GM19438 (cell line): ENCODE measurements at regions not wholly inside any gene's neighbourhood (a gene's known extent, or its start where the extent isn't known, plus 50 kb on each side); places are given as distances from the start of the nearest gene placed in this dataset.

Source experiments
- ATAC-seq: cut with Tn5 transposase; IDR thresholded peaks from one replicate; pipeline ENCODE4 v1.9.1; 2021; ENCODE audit warnings: low read depth; ENCODE audit not compliant: unreplicated experiment

DNA sequence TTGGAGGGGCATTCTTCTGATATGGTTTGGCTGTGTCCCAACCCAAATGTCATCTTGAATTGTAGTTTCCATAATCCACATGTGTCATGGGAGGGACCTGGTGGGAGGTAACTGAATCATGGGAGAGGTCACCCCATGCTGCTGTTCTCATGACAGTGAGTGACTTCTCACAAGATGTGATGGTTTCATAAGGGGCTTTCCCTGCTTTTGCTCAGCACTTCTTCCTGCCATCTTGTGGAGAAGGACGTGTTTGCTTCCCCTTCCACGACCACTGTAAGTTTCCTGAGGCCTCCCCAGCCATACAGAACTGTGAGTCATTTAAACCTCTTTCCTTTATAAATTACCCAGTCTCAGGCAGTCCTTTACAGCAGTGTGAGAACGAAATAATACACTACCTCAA, 382.4 kb downstream of the VRK1 start:
- ATAC-seq = no peak

DNA sequence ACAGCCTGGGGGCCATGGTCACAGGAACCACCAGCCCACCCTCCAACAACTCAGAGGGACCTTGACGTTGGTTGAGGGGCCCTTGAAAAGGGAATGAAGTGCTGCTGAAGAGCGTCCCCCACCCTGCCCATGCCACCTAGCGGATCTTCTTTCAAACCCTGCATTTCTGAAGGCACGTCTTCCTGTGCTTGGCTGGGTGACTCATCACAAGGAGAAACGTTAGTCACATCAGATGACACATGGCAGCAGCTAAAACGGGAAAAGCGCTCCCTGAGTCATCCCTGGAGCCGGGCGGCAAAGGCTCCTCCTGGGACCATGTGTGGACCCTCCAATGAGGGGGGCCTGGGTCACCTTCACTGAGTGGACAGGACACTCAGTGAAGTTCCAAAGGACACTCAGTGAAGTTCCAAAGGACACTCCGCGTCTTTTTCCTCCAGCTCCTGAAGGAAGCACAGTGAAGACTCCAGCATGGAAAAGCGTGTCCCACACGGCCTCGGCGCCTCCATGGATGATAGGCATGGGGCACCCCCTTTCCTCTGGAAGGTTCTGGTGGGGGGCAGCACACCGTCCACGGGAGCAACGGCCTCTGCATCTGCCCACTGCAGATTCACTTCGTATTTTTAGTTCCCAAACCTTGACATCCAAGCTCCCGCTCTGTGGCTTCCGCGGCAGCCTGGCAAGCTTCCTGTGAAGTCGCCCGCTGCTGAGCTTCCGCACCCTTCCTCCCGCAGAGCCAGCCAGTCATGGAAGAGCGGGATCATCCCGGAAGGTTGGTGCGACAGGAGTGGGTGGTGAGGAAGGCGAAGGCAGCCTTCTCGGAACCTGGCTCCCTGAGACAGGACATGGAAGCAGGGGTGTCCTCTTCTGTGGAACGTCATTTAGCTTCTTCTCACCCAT, 383.4 kb downstream of the VRK1 start:
- no peak for ATAC-seq

DNA sequence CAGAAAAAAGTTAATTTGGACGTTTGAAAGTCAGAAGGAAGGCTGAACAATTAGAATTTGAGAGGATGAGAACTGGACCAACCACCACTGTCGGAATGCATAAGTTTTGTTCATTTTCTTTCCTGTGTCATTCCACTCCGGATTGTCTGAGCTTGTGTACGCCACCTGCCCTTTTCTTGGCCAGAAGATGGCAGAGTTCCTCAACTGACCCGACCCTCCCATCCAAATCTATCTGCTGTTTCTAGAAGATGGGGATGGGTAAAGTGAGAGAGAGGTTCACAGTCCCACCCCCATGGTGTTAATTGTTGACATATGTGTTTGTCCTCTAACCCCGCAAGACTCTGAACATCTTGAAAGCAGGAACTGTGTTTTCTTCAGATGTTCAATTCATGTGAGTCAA, 388.0 kb downstream of the VRK1 start:
- no peak for ATAC-seq

DNA sequence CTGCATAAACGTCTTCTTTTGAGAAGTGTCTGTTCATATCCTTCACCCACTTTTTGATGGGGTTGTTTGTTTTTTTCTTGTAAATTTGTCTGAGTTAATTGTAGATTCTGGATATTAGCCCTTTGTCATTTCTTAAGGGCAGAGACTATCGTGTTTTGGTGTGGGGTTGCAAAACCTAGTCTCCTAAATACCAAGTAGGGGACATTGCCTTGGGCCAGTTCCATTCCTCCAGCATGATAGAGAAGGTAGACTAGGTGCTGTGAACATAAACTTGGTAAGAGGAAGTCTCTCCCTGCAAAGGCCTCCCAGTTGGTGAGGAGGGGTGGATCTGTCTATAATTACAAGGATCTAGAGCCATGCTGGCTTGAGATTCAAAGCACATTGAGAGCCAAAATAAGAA, 390.7 kb downstream of the VRK1 start:
- ATAC-seq = no peak

DNA sequence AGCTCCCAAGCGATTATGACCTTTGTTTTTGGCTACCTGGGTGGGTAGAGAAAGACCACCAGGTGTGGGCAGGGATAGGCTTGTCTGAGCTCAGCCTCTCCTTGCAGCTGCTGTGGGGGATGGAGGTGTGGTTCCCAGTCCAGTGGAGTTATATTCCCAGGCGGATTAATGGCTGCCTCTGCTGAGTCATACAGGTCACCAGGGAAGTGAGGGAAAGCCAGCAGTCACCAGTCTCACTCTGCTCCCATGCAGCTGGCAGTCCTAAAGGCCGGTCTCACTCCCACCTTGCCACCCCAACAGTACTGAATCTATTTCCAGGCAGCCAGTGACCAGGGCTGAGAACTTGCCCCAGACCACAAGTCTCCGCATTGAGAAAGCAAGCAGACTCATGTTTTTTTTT, 399.2 kb downstream of the VRK1 start:
- no peak for ATAC-seq

DNA sequence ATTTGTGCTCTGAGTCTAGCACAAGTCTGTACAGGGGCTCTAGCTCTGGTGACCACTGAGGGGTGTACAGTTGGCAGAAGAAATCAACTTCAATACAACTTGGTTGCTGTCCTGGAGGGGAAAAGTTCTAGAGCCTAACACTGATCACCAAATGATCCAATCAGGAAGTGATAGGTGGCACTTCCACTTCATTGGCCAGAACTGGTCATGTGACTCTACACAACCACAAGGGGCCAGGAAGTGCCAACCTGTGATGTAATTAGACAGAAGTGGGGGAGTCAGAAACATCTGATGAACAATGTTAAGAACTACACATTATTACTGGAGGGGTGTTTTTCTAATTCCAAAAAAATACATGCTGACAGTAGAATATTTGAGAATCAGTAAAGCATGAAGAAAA, 401.6 kb downstream of the VRK1 start:
- no peak for ATAC-seq

DNA sequence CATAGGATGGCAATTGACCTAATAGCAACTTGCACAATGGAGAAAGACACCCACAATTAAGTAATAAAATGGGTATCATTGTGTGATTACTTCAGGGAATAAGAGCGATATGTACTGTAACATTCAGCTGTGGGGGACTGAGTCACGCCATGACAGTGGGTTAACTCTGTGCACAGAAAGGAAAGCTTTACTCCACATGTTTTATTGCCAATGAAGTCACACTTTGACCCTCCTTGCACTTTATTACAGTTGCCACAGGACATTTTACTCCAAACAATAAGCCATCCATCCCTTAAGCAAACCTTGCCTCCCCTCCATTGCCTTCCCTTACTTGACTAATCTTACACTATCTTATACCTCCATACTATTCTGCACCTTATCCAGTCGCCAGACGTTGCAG, 403.1 kb downstream of the VRK1 start:
- ATAC-seq = no peak

DNA sequence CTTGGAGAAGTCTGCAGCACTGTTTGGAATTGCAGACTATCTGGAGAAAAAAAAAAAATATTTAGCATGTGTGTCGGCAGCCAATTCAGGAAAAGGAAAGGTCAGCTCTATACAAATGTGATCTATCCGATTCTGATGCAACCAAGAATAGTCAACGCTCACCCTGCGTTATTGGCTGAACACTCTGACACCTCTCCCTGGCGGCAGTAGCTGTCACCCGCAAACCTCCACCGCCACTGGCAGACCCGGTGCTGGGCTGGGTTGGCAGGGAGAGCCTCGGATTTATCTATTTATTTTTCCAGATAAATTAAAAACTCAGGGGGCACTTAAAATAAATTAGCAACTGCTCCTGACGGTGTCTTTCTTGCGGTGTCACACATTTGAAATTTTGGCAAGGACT, 409.7 kb downstream of the VRK1 start:
- ATAC-seq = no peak

DNA sequence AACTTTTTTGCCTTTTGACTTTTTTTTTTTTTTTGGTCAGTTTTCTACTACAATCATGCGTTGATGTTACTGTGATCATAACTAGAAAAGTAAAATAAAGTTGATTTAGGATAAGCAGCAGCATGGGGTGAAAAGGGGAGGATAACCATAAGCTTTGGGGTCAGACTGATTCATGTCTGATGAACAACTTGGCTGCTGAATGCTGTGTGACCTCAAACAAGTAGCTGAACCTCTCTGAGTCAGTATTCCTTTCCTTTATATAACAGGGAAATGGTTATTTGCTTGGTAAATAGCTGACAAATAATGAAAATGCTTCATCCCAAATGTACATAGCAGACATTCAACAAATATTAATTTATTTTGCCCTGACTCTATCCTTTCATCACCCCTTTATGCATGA, 413.0 kb downstream of the VRK1 start:
- ATAC-seq = no peak

DNA sequence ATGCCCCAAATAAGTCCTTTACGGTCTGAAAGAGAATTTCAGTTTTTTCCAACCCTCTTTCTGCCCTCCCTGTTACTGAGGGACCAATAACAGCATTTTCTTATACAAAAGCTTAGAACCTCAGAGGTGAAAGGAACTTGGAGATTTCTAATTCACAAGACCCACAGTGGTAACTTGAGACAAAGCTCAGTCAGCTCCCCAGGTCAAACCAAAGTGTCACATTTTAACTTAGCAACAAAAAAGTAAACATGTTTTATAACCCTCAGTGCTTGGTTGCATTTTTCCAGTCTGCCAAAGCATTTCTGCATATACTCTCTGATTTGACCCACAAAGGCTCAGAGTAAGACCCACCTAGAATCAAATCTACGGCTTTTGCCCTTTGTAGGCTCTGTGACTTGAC, 415.2 kb downstream of the VRK1 start:
- ATAC-seq = no peak

DNA sequence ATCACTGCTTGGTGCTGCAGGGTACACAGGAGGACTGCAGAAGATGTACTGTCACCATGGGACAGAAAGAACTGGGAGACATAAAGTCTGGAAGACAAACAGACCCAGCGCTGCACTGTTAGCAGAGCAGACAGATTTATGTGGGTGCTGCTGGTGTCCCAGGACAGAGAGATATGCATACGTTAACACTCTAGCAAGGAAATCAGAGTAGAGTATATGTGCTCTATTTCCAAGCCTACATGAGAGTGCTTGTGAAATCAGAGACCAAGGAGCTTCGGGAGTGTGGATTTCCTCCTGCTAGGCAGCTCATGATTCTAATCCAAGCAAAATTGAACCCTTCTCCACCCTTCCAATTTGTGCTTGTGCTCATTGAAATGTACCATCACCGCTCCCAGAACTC, 416.5 kb downstream of the VRK1 start:
- no peak for ATAC-seq

DNA sequence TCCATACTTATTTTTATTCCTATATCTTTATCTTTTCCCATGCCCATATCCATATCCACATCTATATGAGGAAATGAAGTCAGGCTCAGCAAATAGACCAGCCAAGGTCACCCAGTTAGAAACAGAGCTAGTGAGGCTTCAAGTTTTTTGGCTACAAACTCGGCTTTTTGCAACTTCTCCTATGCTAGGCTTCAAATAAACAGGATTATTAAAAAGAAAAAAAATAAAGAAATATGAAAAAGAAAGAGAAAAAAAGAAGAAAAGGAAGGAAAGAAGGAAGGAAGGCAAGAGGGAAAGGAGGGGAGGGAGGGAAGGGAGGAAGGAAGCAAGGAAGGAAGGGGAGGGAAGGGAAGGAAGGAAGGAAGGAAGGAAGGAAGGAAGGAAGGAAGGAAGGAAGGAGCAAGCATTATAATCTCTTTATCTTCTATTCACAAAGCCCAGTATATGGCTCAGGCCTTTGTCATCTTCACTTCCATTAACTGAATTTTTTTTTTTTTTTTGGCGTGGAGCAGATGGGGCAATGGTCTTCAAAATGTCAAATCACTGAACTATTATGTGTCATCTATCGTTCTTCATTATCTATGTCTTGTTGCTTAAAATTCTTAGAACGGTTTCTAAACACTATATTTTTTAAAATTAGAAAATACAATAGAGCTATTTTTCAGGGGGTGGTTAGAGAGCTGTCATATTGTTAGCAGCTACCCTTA, 418.2 kb downstream of the VRK1 start:
- ATAC-seq = no peak

DNA sequence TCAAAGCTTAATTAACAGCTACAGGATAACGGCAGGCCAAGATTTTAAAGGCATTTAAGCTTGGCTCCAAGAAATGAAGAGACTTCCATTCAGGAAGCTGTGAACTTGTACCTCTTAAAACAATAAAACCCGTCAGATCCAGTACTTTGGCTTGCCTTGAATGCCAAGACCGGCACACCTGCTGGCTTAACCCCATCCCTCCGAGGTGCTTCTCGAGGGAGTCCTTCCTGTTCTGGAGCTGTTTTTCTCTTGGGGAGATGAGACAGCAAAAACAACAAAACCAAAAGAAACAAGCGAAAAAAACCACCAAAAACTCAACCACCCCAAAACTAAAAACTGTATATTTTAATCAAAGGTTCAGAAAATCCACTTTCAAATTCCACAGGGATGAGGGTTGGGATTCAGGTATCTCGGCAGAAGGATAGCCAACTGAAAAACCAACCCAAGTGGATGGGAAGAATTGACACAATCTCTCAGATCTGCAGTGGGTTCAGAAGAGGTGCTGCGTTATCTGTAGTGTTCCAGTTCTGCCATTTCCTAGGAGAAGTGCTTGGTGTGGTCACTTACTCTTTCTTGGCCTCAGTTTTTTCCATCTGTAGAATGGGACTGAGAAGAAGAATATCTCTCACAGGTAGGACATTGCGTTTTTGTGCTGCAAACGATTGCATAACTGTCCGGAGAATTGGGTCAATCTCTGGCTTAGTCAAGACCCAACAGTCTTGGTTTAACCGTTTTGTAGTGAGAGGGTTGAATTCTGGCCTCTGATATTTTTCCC, 420.1 kb downstream of the VRK1 start:
- ATAC-seq = no peak

DNA sequence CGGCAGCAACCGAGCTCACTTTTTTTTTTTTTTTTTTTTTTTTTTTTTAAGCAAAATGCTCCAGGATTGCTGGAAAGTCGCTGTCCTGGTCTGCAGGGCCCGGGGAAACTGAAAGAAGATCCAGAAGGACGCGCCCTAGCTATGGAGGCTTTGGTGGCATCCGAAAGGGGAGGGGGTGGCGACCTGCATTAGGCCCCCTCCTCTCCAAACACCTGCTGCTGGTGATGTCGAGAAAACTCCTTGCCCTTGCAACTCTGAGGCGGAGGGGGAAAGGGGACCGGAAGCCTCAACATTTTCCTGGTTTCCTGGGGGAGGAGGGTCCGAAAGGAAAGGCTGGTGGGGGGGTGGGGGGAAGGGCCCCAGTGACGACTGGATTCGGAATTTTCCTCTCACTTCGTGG, 421.1 kb downstream of the VRK1 start:
- ATAC-seq = no peak

DNA sequence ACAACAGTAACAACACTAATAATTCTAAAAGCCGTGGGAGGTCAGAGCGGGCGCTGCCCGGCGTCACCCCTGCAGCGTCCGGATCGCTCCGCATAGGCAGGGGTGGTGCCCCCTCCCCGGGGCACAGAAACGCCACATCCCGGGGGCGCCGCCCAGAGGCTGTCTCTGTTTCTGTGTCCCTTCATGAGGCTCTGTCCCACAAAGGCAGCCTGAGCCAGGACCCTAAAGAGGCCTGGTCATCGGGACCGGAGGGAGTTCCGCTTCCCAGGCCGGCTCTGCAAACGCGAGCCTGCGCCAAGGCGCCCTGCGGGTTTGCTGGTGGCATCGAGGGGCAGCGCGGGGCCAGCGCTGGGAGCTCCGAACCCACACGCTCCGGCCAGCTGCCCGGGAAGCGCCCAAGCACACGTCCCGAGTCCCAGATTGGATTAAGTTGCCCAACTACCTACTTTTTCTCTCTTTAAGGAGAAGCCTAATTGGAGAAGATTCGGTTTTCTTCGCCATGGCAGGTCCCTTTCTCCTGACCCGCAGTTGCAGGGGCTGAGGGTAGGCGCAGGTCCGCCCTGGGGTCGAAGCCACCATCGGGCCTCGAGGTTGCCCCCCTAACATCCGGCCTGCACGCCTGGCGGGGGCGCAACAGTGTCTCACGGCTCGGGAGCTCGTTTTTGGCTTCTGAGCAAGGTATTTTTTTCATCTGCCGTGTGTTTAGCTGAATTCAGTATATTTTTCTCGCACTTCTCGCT, 421.7 kb downstream of the VRK1 start:
- no peak for ATAC-seq

DNA sequence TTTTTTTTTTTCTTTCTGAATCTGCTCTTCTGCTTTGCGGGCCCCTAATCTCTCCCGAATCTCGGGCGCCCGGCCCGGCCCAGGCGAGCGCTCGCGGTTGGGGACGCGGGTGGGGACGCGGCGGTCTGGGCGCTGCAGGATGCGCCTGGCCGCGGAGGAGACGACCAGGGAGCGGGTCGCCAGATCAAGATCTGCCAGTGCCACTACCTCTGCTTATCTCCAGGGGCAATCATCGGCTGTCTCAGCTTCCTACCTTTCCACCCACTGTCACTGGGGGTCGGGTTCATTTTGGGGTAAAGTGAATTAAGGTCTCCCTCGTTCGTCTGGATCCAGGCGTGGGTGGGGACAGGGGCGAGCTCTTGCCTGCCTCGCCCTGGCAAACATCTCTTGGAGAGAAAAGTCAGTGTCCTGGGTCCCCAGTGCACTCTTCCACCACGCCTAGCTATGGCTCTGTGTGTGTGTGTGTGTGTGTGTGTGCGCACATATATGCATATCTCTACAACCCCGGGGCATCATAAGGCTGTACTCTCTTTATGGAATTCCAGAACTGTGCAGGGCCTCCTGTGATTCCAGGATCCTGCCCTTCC, 422.3 kb downstream of the VRK1 start:
- ATAC-seq = no peak

DNA sequence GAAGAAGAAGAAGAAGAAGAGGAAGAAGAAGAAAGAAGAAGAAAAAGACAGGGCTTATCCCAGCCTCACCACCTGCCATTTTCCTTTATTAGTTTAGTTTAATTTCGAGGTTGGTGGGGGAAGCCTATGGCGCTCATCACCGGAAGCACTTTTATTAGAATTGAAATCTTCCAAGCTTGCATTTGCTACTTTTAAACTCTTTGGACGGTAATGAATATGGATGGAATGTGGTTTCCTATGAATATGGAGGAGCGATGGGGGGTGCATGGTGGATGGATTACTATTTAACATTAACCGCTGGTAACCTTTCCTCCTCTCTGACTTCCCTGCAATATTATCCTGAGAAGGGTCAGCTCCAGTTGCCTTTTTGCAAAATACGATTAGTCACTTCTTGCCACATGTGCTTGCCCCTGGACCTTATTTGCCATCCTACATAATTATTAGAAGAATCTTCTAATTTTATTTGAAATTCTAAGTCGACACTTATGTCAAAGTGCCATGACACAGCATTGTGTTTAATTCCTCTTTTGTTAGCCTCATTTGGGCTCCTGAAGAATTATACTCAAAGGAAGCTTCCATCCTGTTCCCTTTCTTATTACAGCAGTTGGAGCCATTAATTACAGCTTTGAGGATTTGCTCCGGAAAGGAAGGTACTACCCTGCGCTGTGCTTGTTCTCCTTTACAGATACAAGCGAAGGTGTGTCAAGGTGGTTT, 424.5 kb downstream of the VRK1 start:
- no peak for ATAC-seq

DNA sequence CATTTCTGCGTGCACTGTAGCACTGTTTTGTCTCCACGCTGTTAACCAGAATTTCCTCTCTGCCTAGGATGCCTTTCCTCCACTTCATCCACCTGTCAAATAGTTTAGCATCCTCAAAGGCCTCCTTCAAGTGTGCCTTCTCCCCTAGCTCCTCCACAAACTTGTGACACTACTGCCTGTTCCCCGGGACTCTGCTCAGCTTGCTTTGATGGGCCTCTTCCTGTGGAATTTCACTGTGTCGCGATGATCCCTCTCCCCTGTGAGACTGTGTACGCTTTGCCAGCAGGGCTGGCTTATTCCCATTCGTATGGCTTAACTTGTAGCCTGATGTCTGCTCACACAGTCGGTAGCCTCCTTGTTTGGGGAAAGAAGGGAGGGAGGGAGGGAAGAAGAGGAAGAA, 426.8 kb downstream of the VRK1 start:
- ATAC-seq = no peak

DNA sequence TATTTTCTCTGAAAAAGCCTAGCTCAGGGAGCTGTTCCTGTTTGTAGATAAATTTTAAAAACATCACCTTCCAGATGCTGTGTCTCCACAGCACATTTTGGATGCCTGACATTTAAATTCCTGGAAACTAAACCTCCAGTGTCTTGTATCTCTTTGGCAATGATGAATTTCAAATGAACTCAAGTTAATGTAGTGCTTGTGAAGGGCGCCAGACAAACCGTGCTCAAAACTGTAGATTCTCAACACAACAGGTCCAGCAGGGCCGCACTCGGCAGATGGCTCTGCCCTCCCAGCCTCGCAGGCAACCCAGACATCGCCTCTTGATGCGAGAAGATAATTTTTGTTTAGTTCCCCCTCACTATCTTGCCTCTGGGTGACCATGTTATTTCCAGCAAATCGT, 432.9 kb downstream of the VRK1 start:
- no peak for ATAC-seq
